ENCODE measurements at regions not wholly inside any gene's neighbourhood (a gene's known extent, or its start where the extent isn't known, plus 50 kb on each side); places are given as distances from the start of the nearest gene placed in this dataset.
"Not testable (repeated sequence)": the region's sequence is repeated elsewhere in the genome, so short reads cannot be mapped to it uniquely, and the experiment has no call there.

DNA sequence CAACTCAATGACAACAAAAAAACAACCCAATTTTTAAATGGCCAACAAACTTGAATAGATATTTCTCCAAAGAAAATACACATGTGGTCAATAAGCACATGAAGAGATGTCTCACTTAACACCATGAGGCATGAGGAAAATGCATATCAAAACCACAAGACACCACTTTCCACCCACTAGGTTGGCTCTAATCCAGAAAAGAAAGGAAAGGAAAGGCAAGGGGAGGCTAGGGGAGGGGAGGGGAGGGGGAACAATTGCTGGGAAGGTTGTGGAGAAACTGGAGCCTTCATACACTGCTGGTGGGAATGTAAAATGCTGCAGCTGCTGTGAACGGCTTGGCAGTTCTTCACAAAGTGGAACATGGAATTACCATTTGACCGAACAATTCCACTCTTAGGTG is 854.3 kb downstream of the UQCRFS1 start:
- no peak for TF ChIP-seq POLR2A (IDR thresholded peaks at IDR 0.05)
- TF ChIP-seq POLR2AphosphoS5 (IDR thresholded peaks at IDR 0.05; ENCODE audit: insufficient read depth in 1 of 2, low read depth in 1 of 2) = no peak
- TF ChIP-seq, protein P1, sequence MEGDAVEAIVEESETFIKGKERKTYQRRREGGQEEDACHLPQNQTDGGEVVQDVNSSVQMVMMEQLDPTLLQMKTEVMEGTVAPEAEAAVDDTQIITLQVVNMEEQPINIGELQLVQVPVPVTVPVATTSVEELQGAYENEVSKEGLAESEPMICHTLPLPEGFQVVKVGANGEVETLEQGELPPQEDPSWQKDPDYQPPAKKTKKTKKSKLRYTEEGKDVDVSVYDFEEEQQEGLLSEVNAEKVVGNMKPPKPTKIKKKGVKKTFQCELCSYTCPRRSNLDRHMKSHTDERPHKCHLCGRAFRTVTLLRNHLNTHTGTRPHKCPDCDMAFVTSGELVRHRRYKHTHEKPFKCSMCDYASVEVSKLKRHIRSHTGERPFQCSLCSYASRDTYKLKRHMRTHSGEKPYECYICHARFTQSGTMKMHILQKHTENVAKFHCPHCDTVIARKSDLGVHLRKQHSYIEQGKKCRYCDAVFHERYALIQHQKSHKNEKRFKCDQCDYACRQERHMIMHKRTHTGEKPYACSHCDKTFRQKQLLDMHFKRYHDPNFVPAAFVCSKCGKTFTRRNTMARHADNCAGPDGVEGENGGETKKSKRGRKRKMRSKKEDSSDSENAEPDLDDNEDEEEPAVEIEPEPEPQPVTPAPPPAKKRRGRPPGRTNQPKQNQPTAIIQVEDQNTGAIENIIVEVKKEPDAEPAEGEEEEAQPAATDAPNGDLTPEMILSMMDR (IDR thresholded peaks at IDR 0.05) = no peak
- no peaks in the 10 kb centered on the region for H3K27me3 ChIP-seq
- no peak overlapping the region for H3K27ac ChIP-seq
- intact Hi-C loops (cut with DNase I) = no loop called here
- no peak overlapping the region for H3K4me3 ChIP-seq
- no peaks in the 10 kb centered on the region for H3K9me3 ChIP-seq
- no peaks in the 10 kb centered on the region for H3K4me1 ChIP-seq
- no peak for DNase-seq (ENCODE audit: extremely low spot score in 2 of 2)
- H3K36me3 ChIP-seq = no peaks in the 10 kb centered on the region

DNA sequence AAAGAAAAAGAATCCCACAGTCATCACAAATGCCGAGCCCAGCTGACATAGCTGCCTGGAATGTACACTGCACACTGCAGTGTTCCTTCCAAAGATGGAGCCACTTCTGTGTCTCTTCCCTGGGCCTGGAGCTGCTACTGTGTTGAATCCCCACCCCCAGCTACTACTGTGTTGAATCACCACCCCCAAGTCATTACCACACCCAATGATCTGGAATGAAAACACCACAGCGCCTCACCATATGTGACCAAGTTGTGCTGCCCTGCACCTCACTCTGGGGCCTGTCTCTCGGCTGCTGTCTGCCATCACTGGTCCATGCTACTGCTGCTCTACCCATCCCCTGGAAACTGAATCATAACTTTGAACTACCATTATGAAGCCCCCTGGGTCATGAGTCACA is 861.2 kb downstream of the UQCRFS1 start:
- Histone ChIP-seq H3K36me3 (no peaks in the 10 kb centered on the region), H3K9me3 (no peaks in the 10 kb centered on the region), H3K4me1 (no peaks in the 10 kb centered on the region), H3K4me3 (no peak overlapping the region), H3K27ac (no peak overlapping the region), H3K27me3 (no peaks in the 10 kb centered on the region)
- TF ChIP-seq POLR2AphosphoS5 (IDR thresholded peaks at IDR 0.05; ENCODE audit: insufficient read depth in 1 of 2, low read depth in 1 of 2) (no peak), POLR2A (IDR thresholded peaks at IDR 0.05) (no peak)
- TF ChIP-seq, protein P1 (IDR thresholded peaks at IDR 0.05) = no peak
- intact Hi-C loops (cut with DNase I) = no loop called here
- peak in 1 of 2 donors; percentile 72 for DNase-seq (ENCODE audit: extremely low spot score in 2 of 2)

DNA sequence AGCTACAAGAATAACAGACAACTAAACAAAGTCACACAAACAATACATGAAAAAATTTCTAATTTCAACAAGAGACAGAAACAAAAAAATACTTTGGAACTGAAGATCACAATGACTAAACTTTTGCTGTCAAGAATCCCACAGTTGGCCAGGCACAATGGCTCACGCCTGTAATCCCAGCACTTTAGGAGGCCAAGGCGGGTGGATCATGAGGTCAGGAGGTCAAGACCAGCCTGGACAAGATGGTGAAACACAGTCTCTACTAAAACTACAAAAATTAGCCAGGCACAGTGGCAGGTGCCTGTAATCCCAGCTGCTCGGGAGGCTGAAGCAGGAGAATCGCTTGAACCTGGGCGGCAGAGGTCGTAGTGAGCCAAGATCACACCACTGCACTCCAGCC is 861.6 kb downstream of the UQCRFS1 start:
- H3K27ac ChIP-seq; intact Hi-C loops (cut with DNase I); H3K27me3 ChIP-seq; H3K9me3 ChIP-seq; H3K4me1 ChIP-seq; H3K36me3 ChIP-seq; H3K4me3 ChIP-seq: not testable (repeated sequence)
- DNase-seq (ENCODE audit: extremely low spot score in 2 of 2) = peak in 1 of 2 donors; percentile 29

DNA sequence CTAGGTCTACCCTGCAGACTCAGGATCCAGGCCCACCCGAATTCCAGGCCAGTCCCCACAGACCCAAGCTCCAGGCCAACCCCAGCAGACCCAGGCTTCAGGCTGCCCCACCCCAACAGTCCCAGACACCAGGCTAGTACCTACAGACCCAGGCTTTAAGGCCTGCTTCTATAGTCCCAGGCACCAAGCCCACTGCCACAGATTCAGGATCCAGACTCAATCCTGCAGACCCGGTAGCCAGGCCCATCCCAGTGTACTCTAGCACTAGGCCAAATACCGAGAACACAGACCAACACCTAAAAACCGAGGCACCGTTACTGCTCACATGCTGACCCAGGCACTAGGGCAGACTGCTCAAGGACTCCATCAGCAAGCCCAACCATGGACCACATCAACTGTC is 862.3 kb downstream of the UQCRFS1 start:
- H3K36me3 ChIP-seq = no peaks in the 10 kb centered on the region
- H3K4me1 ChIP-seq = no peaks in the 10 kb centered on the region
- peak in 1 of 2 donors; percentile 65 for DNase-seq (ENCODE audit: extremely low spot score in 2 of 2)
- H3K9me3 ChIP-seq = no peaks in the 10 kb centered on the region
- no peak overlapping the region for H3K27ac ChIP-seq
- intact Hi-C loops (cut with DNase I) = no loop called here
- H3K4me3 ChIP-seq = no peak overlapping the region
- TF ChIP-seq, protein P1 (IDR thresholded peaks at IDR 0.05) = no peak
- TF ChIP-seq POLR2A (IDR thresholded peaks at IDR 0.05) (no peak), POLR2AphosphoS5 (IDR thresholded peaks at IDR 0.05; ENCODE audit: insufficient read depth in 1 of 2, low read depth in 1 of 2) (no peak)
- H3K27me3 ChIP-seq = no peaks in the 10 kb centered on the region

DNA sequence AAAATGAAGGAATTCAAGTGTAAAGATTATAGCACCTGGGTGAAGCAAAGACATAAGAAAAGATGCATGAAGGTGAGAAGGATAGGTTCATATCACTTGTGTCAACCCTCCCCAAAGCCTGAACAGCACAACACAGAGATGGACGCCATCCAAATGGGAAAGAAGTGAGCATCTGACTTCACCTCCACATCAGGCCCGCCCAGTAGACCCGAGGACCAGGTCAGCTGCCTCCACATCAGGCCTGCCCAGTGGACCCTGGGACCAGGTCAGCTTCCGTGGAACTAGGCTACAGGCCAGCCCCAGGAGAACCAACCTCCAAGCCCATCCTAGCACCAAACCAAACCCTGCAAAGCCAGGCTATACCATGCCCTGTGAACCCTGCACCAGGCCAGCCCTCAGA is 862.9 kb downstream of the UQCRFS1 start:
- Histone ChIP-seq H3K9me3 (no peaks in the 10 kb centered on the region), H3K36me3 (no peaks in the 10 kb centered on the region), H3K4me1 (no peaks in the 10 kb centered on the region), H3K27ac (no peak overlapping the region), H3K4me3 (no peak overlapping the region), H3K27me3 (no peaks in the 10 kb centered on the region)
- intact Hi-C loops (cut with DNase I) = no loop called here
- peak in 1 of 2 donors; percentile 71 for DNase-seq (ENCODE audit: extremely low spot score in 2 of 2)
- TF ChIP-seq POLR2AphosphoS5 (IDR thresholded peaks at IDR 0.05; ENCODE audit: insufficient read depth in 1 of 2, low read depth in 1 of 2) (no peak), POLR2A (IDR thresholded peaks at IDR 0.05) (no peak)

DNA sequence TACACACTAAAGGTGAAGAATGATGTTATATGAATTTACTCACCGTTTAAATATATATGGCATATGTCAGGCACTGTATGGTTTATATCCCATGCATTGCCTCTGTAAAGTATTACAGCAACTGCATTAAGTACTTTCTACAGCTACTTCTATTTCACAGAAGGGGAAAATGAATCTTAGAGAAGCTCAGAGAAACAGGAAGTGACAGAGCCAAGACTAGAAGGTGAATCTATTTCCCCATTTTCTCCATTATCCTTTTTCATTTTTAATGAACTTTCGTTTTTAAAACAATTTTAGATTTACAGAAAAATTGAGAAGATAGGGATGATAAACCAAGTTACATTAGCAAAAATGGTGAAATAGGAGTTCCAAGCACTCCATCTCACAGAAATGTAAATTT is 863.3 kb downstream of the UQCRFS1 start:
- Histone ChIP-seq H3K27ac (no peak overlapping the region), H3K9me3 (no peaks in the 10 kb centered on the region), H3K4me3 (no peak overlapping the region), H3K4me1 (no peaks in the 10 kb centered on the region), H3K27me3 (no peaks in the 10 kb centered on the region), H3K36me3 (no peaks in the 10 kb centered on the region)
- DNase-seq (ENCODE audit: extremely low spot score in 2 of 2) = no peak
- intact Hi-C loops (cut with DNase I) = no loop called here
- TF ChIP-seq POLR2A (IDR thresholded peaks at IDR 0.05) (no peak), POLR2AphosphoS5 (IDR thresholded peaks at IDR 0.05; ENCODE audit: insufficient read depth in 1 of 2, low read depth in 1 of 2) (no peak)
- TF ChIP-seq, protein P1 (IDR thresholded peaks at IDR 0.05) = no peak

All from vagina (tissue), 2 donors.